BLaER1 treated with 17β-estradiol and CSF1 and Interleukin-3, amounts not matched to agents 10 nM and 100 nM (cell line): ENCODE measurements at regions not wholly inside any gene's neighbourhood (a gene's known extent, or its start where the extent isn't known, plus 50 kb on each side); places are given as distances from the start of the nearest gene placed in this dataset.

Source experiments
- H3K27ac ChIP-seq, 11 experiments: shearing (Covaris generic); formaldehyde crosslinking; 2 replicates each; pipeline ENCODE4 v1.8.1; 2022
- H3K27me3 ChIP-seq, 11 experiments: shearing (Covaris generic); formaldehyde crosslinking; 2 replicates each; pipeline ENCODE4 v1.8.1; 2022
- H3K36me3 ChIP-seq, 11 experiments: shearing (Covaris generic); formaldehyde crosslinking; 2 replicates each; pipeline ENCODE4 v1.8.1; 2022
- H3K4me1 ChIP-seq, 10 experiments: shearing (Covaris generic); formaldehyde crosslinking; 2 replicates each; pipeline ENCODE4 v1.8.1; 2022
- H3K4me2 ChIP-seq, 11 experiments: shearing (Covaris generic); formaldehyde crosslinking; 2 replicates each; pipeline ENCODE4 v1.8.1; 2022
- H3K4me3 ChIP-seq, 10 experiments: shearing (Covaris generic); formaldehyde crosslinking; 2 replicates each; pipeline ENCODE4 v1.8.1; 2022
- H3K9ac ChIP-seq, 11 experiments: shearing (Covaris generic); formaldehyde crosslinking; 2 replicates each; pipeline ENCODE4 v1.8.1; 2022
- H3K9me3 ChIP-seq, 11 experiments: shearing (Covaris generic); formaldehyde crosslinking; replicated peaks in 1 of 11; 2 replicates each; pipeline ENCODE4 v1.8.1; 2022
- H4K20me1 ChIP-seq, 11 experiments: shearing (Covaris generic); formaldehyde crosslinking; 2 replicates each; pipeline ENCODE4 v1.8.1; 2022
- Cebpa-rat ChIP-seq, 11 experiments: shearing (Covaris generic); IDR thresholded peaks; 2 replicates each; pipeline ENCODE4 v1.8.1; 2022

DNA sequence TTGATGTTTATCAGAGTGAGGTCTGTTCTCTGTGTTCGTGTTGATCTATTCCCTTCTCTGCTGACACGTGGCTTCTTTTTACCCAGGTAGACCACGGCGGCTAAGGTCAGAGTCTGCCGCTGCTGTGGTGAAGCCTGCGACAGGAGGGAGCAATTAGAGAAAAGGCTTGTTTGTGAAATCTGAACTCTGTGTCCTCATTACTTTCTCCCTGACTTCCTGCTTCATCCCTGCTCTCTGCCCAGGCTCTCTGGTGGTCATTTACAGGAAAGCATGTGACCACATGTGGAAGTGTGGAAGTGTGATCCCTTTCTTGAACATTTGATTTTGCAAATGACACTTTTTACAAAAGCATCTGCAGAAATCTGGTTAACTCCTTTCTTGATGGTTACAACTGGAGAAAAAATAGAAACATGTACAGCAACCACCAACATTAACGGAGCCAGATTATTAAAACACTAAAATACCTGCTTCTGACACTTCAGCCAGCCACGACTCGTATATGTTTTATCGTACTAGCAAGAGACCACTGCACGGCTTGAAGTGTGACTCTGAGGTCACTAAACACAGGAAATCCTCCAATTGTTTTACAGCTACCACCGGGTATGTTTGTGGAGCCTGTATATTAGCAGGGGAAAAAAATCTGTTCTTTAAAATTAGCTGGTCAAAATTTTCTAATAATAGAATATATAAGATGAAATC lies 388.6 kb upstream of the TMPO start:
- peaks cover 0 to 11% (median 0%) of the 10 kb centered on the region in 10 experiments; a peak in 3 of 20 replicates for H3K4me1 ChIP-seq
- H3K36me3 ChIP-seq = no peaks in the 10 kb centered on the region
- no peak overlapping the region for H3K9ac ChIP-seq
- no peaks in the 10 kb centered on the region for H3K27me3 ChIP-seq
- TF ChIP-seq Cebpa-rat (IDR thresholded peaks at IDR 0.05) = no peak
- H3K27ac ChIP-seq = no peak overlapping the region
- no peaks in the 10 kb centered on the region for H3K9me3 ChIP-seq
- no peaks in the 10 kb centered on the region for H4K20me1 ChIP-seq
- H3K4me2 ChIP-seq = peak overlapping the region in 2 of 11 experiments; percentile 13 to 40; a peak in 3 of 22 replicates
- H3K4me3 ChIP-seq = no peak overlapping the region

DNA sequence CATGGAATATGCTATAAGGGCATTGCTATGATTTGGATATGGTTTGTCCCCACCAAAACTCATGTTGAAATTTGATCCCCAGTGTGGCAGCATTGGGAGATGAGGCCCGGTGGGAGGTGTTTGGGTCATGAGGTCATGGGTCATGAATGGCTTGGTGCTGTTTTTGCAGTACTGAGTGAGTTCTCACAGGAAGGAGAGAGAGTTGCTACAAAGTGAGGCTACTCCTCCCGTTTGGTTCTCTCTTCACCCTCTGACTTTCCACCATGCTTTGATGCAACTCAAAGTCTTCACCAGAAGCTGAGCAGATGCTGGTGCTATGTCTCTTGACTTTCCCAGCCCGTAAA lies 388.1 kb upstream of the TMPO start:
- peaks cover 0 to 11% (median 0%) of the 10 kb centered on the region in 10 experiments; a peak in 3 of 20 replicates for H3K4me1 ChIP-seq
- no peaks in the 10 kb centered on the region for H3K27me3 ChIP-seq
- no peaks in the 10 kb centered on the region for H3K36me3 ChIP-seq
- no peak overlapping the region for H3K4me3 ChIP-seq
- no peak for TF ChIP-seq Cebpa-rat (IDR thresholded peaks at IDR 0.05)
- H3K27ac ChIP-seq = no peak overlapping the region
- H4K20me1 ChIP-seq = no peaks in the 10 kb centered on the region
- peak overlapping the region in 2 of 11 experiments; percentile 13 to 40; a peak in 1 of 22 replicates for H3K4me2 ChIP-seq
- H3K9ac ChIP-seq = no peak overlapping the region
- no peaks in the 10 kb centered on the region for H3K9me3 ChIP-seq

DNA sequence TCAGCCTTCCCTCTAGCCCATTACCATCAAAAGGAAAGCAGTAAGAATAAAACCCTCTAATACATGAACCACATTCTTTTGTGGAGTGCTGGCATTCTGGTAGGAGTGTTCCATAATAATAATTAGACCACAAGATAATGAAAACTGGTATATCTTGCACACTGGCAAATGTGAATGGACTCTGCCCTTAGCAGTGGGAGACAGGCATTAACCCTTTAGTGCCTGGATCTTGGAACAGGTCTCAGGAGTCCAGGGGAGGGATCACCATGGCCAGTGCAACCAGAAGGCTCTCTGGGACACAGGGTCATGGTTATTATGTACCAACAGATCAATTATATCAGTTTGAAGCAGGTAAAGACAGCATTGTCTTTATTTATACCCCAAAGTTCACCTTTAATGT lies 387.5 kb upstream of the TMPO start:
- Histone ChIP-seq H3K4me3 (no peak overlapping the region), H3K9me3 (no peaks in the 10 kb centered on the region), H3K36me3 (no peaks in the 10 kb centered on the region), H4K20me1 (no peaks in the 10 kb centered on the region), H3K27me3 (no peaks in the 10 kb centered on the region), H3K27ac (no peak overlapping the region), H3K4me1 (peaks cover 0 to 11% (median 0%) of the 10 kb centered on the region in 10 experiments; a peak in 3 of 20 replicates), H3K9ac (no peak overlapping the region), H3K4me2 (no peak overlapping the region)
- TF ChIP-seq Cebpa-rat (IDR thresholded peaks at IDR 0.05) = no peak

DNA sequence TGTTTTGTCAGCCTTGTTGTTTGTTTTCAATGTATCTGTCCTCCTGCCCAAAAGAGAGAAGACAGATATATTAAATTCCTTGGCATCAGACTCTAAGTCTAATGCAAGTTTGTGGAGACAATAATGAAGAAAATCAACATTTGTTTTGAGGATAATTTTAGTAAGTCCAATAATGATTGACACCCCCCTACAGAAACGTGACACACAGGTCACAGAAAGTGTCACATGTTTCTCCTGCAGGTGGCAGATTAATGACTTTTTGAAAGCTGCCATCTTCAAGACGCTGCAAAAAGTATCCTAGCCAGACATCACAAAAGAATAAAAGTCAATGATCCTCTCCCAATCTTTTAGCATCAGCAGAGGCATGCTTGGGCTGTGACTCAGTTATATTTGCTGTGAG lies 378.8 kb upstream of the TMPO start:
- TF ChIP-seq Cebpa-rat (IDR thresholded peaks at IDR 0.05) = no peak
- Histone ChIP-seq H3K27me3 (no peaks in the 10 kb centered on the region), H3K4me3 (no peak overlapping the region), H3K36me3 (no peaks in the 10 kb centered on the region), H3K9ac (no peak overlapping the region), H3K9me3 (no peaks in the 10 kb centered on the region), H3K4me2 (no peak overlapping the region), H3K4me1 (no peaks in the 10 kb centered on the region), H4K20me1 (no peaks in the 10 kb centered on the region), H3K27ac (no peak overlapping the region)

DNA sequence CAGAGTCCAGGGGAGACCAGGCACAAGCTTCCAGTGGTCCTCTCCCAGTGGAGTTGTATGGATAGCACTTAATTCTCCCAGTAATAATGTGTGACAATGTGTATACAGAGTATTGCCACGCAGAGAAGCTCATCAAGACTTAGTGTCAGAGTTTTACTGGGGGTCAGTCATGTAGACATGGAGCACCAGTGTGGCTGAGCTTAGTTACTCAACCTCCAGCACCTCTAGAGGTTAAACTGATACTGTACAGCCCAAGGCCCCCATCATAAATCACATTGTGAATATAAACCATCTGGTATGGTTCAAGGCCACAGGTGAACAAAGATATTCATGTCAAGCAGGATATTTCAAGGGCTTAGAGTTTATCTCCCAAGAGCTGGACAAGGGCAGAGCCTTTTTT lies 378.1 kb upstream of the TMPO start:
- H3K27ac ChIP-seq = no peak overlapping the region
- H3K4me3 ChIP-seq = no peak overlapping the region
- no peak for TF ChIP-seq Cebpa-rat (IDR thresholded peaks at IDR 0.05)
- no peaks in the 10 kb centered on the region for H3K36me3 ChIP-seq
- no peak overlapping the region for H3K9ac ChIP-seq
- no peaks in the 10 kb centered on the region for H3K9me3 ChIP-seq
- H3K27me3 ChIP-seq = no peaks in the 10 kb centered on the region
- H3K4me1 ChIP-seq = no peaks in the 10 kb centered on the region
- no peaks in the 10 kb centered on the region for H4K20me1 ChIP-seq
- H3K4me2 ChIP-seq = no peak overlapping the region

DNA sequence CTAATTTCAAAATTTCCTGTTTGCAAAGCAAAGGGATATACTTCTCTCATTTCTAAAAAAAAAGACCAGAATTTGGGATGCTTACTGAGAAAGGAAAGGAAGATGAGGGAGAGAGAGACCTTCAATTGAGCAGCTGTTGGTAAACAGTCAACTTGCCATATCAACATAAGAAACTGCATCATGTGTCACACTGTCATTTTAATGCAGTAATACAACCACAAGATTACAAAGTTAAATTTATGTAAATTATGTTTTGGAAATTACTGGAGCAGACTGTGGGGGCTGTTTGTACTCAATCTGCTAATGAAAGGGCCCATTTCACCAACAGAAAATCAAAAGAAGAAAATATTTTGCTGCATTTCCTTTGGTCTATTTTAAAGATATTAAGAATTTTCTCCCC lies 370.4 kb upstream of the TMPO start:
- Histone ChIP-seq H4K20me1 (no peaks in the 10 kb centered on the region), H3K4me3 (no peak overlapping the region), H3K9ac (no peak overlapping the region), H3K4me1 (no peaks in the 10 kb centered on the region), H3K27me3 (no peaks in the 10 kb centered on the region), H3K36me3 (no peaks in the 10 kb centered on the region), H3K9me3 (no peaks in the 10 kb centered on the region), H3K4me2 (no peak overlapping the region), H3K27ac (no peak overlapping the region)
- TF ChIP-seq Cebpa-rat (IDR thresholded peaks at IDR 0.05) = no peak

DNA sequence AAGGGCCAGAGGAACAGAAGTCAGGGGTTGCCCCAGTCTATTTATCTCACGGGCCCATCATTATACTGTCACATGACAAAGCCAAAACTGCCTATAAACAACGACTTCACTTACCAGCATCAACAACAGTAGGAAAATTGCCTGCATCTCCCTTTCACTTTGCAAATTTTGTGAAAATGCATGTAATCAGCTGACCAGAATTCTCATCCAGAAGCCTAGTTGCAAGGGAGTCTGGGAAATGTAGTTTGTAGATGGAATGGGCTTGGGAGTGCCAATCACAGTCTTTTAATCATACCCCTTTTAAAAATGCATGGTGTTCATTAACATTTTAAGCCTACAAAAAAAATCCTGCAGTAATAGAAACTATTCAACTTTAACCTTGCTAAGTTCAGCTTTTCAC lies 369.3 kb upstream of the TMPO start:
- no peaks in the 10 kb centered on the region for H3K9me3 ChIP-seq
- TF ChIP-seq Cebpa-rat (IDR thresholded peaks at IDR 0.05) = no peak

DNA sequence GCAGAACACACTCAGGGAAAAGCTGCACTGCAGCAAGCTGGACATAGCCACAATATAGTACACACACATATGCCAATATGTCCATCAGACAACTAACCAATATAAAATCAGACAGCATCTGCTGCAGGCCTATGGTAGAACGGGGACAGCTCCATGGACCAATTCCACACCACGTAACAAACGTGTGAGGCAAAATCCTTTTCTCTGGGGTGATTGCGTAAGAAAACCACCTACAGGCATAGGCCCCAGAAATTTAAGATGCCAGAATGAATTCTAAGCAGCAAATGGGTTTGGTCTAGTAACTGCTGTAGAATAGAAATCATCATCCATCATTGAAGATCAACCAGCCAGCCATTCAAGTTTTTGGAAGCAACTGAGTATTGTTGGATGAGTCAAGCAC lies 368.9 kb upstream of the TMPO start:
- Histone ChIP-seq H3K27ac (no peak overlapping the region), H3K36me3 (no peaks in the 10 kb centered on the region), H3K4me2 (no peak overlapping the region), H3K9ac (no peak overlapping the region), H3K4me3 (no peak overlapping the region), H3K27me3 (no peaks in the 10 kb centered on the region), H3K9me3 (no peaks in the 10 kb centered on the region), H4K20me1 (no peaks in the 10 kb centered on the region), H3K4me1 (no peaks in the 10 kb centered on the region)
- TF ChIP-seq Cebpa-rat (IDR thresholded peaks at IDR 0.05) = peak in 6 of 11 experiments; percentile 35 to 78 (median 50); a peak in 10 of 22 replicates

More for the DNA sequence above, 369.3 kb upstream of the TMPO start:
- no peaks in the 10 kb centered on the region for H3K36me3 ChIP-seq
- no peaks in the 10 kb centered on the region for H3K4me1 ChIP-seq
- H3K4me2 ChIP-seq = no peak overlapping the region
- H3K9ac ChIP-seq = no peak overlapping the region
- no peaks in the 10 kb centered on the region for H3K27me3 ChIP-seq
- H4K20me1 ChIP-seq = no peaks in the 10 kb centered on the region
- H3K4me3 ChIP-seq = no peak overlapping the region
- no peak overlapping the region for H3K27ac ChIP-seq

DNA sequence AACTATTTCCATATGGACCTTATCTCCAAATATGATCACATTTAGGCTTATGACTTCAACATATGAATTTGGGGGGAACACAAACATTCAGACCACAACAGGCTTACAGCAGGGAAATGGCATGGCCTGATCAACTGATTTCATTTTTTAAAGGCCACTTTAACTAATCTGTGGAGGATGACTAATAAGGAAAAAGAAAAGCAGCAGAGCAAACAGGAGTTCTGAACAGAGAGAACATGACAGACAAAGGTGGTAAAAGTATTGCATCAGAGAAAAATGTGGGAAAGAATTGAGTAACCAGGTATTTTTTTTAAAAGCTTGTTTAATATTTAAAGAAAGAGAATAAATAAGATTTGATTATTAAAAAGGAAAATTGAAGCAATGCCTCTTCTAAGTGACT lies 366.1 kb upstream of the TMPO start:
- no peaks in the 10 kb centered on the region for H4K20me1 ChIP-seq
- H3K4me3 ChIP-seq = no peak overlapping the region
- no peak overlapping the region for H3K9ac ChIP-seq
- H3K9me3 ChIP-seq = no peaks in the 10 kb centered on the region
- H3K36me3 ChIP-seq = no peaks in the 10 kb centered on the region
- H3K27me3 ChIP-seq = no peaks in the 10 kb centered on the region
- H3K4me2 ChIP-seq = no peak overlapping the region
- no peak overlapping the region for H3K27ac ChIP-seq
- no peaks in the 10 kb centered on the region for H3K4me1 ChIP-seq
- TF ChIP-seq Cebpa-rat (IDR thresholded peaks at IDR 0.05) = no peak

DNA sequence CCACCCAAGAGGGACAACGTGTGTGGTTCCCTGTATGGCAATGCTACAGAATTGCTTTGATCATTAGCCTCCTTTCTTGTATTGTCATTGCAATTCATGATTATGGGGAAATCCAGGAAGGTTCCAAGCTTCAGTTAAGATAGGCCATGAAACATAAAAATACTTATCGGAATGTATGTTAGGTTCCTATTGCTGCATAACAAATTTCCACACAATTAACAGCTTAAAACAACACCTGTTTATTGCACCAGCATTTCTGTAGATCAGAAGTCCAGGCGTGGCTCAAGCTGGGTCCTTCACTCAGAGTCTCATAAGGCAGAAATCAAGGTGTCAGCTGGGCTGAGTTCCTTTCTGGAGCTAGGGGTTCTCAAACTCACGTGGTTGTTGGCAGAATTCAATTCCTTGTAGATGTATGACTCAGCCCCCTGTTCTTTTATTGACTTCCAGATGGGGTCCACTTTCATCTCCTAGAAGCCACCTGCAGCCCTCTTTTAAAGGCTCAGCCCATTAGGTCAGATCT lies 365.6 kb upstream of the TMPO start:
- Histone ChIP-seq H3K27me3 (no peaks in the 10 kb centered on the region), H3K9ac (no peak overlapping the region), H4K20me1 (no peaks in the 10 kb centered on the region), H3K9me3 (no peaks in the 10 kb centered on the region), H3K4me2 (no peak overlapping the region), H3K36me3 (no peaks in the 10 kb centered on the region), H3K4me1 (no peaks in the 10 kb centered on the region), H3K4me3 (no peak overlapping the region), H3K27ac (no peak overlapping the region)
- TF ChIP-seq Cebpa-rat (IDR thresholded peaks at IDR 0.05) = no peak
